ENCODE measurements at regions not wholly inside any gene's neighbourhood (a gene's known extent, or its start where the extent isn't known, plus 50 kb on each side); places are given as distances from the start of the nearest gene placed in this dataset.

DNA sequence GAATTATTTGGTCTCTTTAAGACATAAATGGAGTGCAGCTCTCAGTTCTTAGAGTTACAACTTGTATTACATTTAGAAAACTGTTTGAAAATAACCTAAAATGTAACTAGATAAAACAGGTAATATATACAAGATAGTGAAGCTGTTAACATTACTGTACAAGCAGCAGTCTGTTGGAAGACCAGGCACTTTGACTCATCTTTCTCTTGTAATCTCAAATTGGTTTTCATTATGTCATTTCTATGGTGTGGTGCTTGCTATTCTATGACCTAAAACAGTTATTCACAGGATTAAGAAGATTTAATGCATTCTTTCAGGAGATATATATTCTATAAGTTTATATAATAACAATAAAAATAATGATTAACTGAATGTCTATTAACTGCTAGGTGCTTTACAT, 282.5 kb upstream of the PITX2 start:
- TF ChIP-seq HCFC1 (IDR thresholded peaks at IDR 0.05; ENCODE audit: low read length) (no peak), CTCF (IDR thresholded peaks at IDR 0.05 in 2 of 3, conservative IDR thresholded peaks at IDR 0.05 in 1 of 3; ENCODE audit: control insufficient read depth in 2 of 3, extremely low read depth in 1 of 3, insufficient read depth in 1 of 3, low read depth in 3 of 3, low read length in 3 of 3) (no peak), BCL11A (IDR thresholded peaks at IDR 0.05; ENCODE audit: low read depth, low read length) (no peak), POU2F2 (IDR thresholded peaks at IDR 0.05; ENCODE audit: borderline replicate concordance, low read depth, low read length) (no peak), EZH2 (IDR thresholded peaks at IDR 0.05; ENCODE audit: borderline replicate concordance, control insufficient read depth, low read depth, low read length) (no peak), GABPA (IDR thresholded peaks at IDR 0.05; ENCODE audit: low read depth) (no peak), ZBTB33 (IDR thresholded peaks at IDR 0.05) (no peak), RFX5 (IDR thresholded peaks at IDR 0.05; ENCODE audit: low read depth, low read length) (no peak), JUND (IDR thresholded peaks at IDR 0.05; ENCODE audit: low read depth, low read length) (no peak), NRF1 (conservative IDR thresholded peaks at IDR 0.05; ENCODE audit: low read depth, low read length) (no peak), EP300 (IDR thresholded peaks at IDR 0.05; ENCODE audit: borderline replicate concordance in 1 of 2, control insufficient read depth in 1 of 2, low read depth in 2 of 2, low read length in 2 of 2) (no peak)
- TF ChIP-seq, protein P1, sequence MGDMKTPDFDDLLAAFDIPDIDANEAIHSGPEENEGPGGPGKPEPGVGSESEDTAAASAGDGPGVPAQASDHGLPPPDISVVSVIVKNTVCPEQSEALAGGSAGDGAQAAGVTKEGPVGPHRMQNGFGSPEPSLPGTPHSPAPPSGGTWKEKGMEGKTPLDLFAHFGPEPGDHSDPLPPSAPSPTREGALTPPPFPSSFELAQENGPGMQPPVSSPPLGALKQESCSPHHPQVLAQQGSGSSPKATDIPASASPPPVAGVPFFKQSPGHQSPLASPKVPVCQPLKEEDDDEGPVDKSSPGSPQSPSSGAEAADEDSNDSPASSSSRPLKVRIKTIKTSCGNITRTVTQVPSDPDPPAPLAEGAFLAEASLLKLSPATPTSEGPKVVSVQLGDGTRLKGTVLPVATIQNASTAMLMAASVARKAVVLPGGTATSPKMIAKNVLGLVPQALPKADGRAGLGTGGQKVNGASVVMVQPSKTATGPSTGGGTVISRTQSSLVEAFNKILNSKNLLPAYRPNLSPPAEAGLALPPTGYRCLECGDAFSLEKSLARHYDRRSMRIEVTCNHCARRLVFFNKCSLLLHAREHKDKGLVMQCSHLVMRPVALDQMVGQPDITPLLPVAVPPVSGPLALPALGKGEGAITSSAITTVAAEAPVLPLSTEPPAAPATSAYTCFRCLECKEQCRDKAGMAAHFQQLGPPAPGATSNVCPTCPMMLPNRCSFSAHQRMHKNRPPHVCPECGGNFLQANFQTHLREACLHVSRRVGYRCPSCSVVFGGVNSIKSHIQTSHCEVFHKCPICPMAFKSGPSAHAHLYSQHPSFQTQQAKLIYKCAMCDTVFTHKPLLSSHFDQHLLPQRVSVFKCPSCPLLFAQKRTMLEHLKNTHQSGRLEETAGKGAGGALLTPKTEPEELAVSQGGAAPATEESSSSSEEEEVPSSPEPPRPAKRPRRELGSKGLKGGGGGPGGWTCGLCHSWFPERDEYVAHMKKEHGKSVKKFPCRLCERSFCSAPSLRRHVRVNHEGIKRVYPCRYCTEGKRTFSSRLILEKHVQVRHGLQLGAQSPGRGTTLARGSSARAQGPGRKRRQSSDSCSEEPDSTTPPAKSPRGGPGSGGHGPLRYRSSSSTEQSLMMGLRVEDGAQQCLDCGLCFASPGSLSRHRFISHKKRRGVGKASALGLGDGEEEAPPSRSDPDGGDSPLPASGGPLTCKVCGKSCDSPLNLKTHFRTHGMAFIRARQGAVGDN (IDR thresholded peaks at IDR 0.05): no peak
